K562 (cell line): ENCODE measurements at regions not wholly inside any gene's neighbourhood (a gene's known extent, or its start where the extent isn't known, plus 50 kb on each side); places are given as distances from the start of the nearest gene placed in this dataset.

Source experiments
- ATAC-seq: fragments of 200-7000 bp; cut with Tn5 transposase; 3 replicates; pipeline ENCODE4 v1.9.1; 2020; ENCODE audit warnings: moderate library complexity
- BruUV-seq: library from RNA; stranded (reverse); fragments of 400-500 nt; replicated peaks from 2 replicates; lab custom pipeline; 2021; lab: Mats Ljungman, UMichigan
- CTCF ChIA-PET: fragments of 300-600 bp; formaldehyde crosslinking; extraction: SDS; loops from one replicate; lab custom pipeline; 2021; ENCODE audit warnings: low intra/inter-chr PET ratio; lab: Yijun Ruan, JAX
- POLR2A ChIA-PET: fragments of 300-600, 350-650 bp; sonication (Branson Sonifier 250); formaldehyde crosslinking; extraction: SDS; loops from one replicate; lab custom pipeline; 2021; ENCODE audit warnings: antibody characterized with exemption, inconsistent platforms; lab: Yijun Ruan, JAX
- DNase-seq, 4 experiments: peaks; one replicate each; pipeline versions ENCODE4 v3.0.0 to v3.0.0-alpha.2; 2011 to 2018; ENCODE audit warnings: low spot score in 3 of 4, mixed read lengths in 3 of 4; ENCODE audit errors: extremely low read depth in 1 of 4
- FAIRE-seq: peaks from 2 replicates; lab custom pipeline; 2011; peaks lifted over from hg19 to GRCh38; lab: Jason Lieb, UNC
- H2AFZ ChIP-seq: 2 replicates; pipeline ENCODE4 v1.6.0; 2011; ENCODE audit warnings: low read depth, low read length, control low read depth, inconsistent platforms
- H3K27ac ChIP-seq: fragments of 200-600 bp; 3 replicates; pipeline ENCODE4 v1.8.0; 2011; ENCODE audit warnings: low read depth, mild to moderate bottlenecking, control low read depth, inconsistent platforms, low read length, moderate library complexity, mixed read lengths; ENCODE audit errors: extremely low read depth
- H3K27me3 ChIP-seq, 2 experiments: fragments of 300-600 bp in 1 of 2; 2 replicates in 1 of 2; 3 replicates in 1 of 2; pipeline versions ENCODE4 v1.6.0 to v1.8.0; 2011; ENCODE audit warnings: inconsistent platforms in 2 of 2, low read length in 2 of 2, mild to moderate bottlenecking in 1 of 2, mixed read lengths in 1 of 2, moderate library complexity in 1 of 2; ENCODE audit not compliant: control insufficient read depth in 2 of 2, insufficient read depth in 2 of 2
- H3K36me3 ChIP-seq: fragments of 300-600 bp; 3 replicates; pipeline ENCODE4 v1.8.0; 2011; ENCODE audit warnings: mild to moderate bottlenecking, low read length, inconsistent platforms; ENCODE audit not compliant: control insufficient read depth, insufficient read depth
- H3K4me1 ChIP-seq, 2 experiments: fragments of 200-600 bp in 1 of 2; replicated peaks in 1 of 2; 2 replicates in 1 of 2; 3 replicates in 1 of 2; pipeline versions ENCODE4 v1.5.1 to v1.8.0; 2011; ENCODE audit warnings: inconsistent platforms in 2 of 2, low read length in 2 of 2, mild to moderate bottlenecking in 1 of 2, mixed read lengths in 1 of 2, moderate library complexity in 1 of 2; ENCODE audit not compliant: control insufficient read depth in 2 of 2, insufficient read depth in 2 of 2
- H3K4me2 ChIP-seq: 2 replicates; pipeline ENCODE4 v1.6.1; 2011; ENCODE audit warnings: low read length, control low read depth, inconsistent platforms, mixed read lengths; ENCODE audit not compliant: insufficient read depth
- H3K4me3 ChIP-seq: fragments of 200-600 bp; sonication (generic), shearing (Covaris generic); 2 replicates; pipeline ENCODE4 v1.5.1; 2016; ENCODE audit warnings: control low read depth, inconsistent platforms
- H3K79me2 ChIP-seq: fragments of 200-600 bp; 3 replicates; pipeline ENCODE4 v1.8.0; 2011; ENCODE audit warnings: low read length, inconsistent platforms; ENCODE audit not compliant: control insufficient read depth, insufficient read depth
- H3K9ac ChIP-seq, 2 experiments: 2 replicates each; pipeline versions ENCODE4 v1.6.0 to v1.6.1; 2011; ENCODE audit warnings: low read depth in 2 of 2, low read length in 2 of 2, control low read depth in 1 of 2, inconsistent platforms in 1 of 2, mild to moderate bottlenecking in 1 of 2, mixed read lengths in 1 of 2; ENCODE audit not compliant: insufficient read depth in 1 of 2
- H3K9me1 ChIP-seq: one replicate; pipeline ENCODE4 v1.6.0; 2011; ENCODE audit warnings: inconsistent platforms, mild to moderate bottlenecking, low read length, moderate library complexity; ENCODE audit not compliant: control insufficient read depth, insufficient read depth
- H3K9me3 ChIP-seq: replicated peaks from 2 replicates; pipeline ENCODE4 v1.5.1; 2011; ENCODE audit warnings: low read depth, low read length, inconsistent platforms; ENCODE audit not compliant: control insufficient read depth, insufficient read depth
- H4K20me1 ChIP-seq: replicated peaks from 2 replicates; pipeline ENCODE4 v1.6.1; 2011; ENCODE audit warnings: low read length, inconsistent platforms, mixed read lengths; ENCODE audit not compliant: control insufficient read depth, insufficient read depth
- ASH1L ChIP-seq: fragments of 450-650 bp; IDR thresholded peaks from 2 replicates; pipeline ENCODE4 v1.6.1; 2018; ENCODE audit warnings: borderline replicate concordance, mild to moderate bottlenecking, low read depth; ENCODE audit not compliant: partially characterized antibody
- GATA2 ChIP-seq: sonication (generic); formaldehyde crosslinking; IDR thresholded peaks from 2 replicates; pipeline ENCODE4 v1.4.0; 2020; ENCODE audit warnings: mild to moderate bottlenecking, missing genetic modification reagents
- MCM3 ChIP-seq: fragments of 450-650 bp; IDR thresholded peaks from 2 replicates; pipeline ENCODE4 v1.6.1; 2016
- PHB2 ChIP-seq: fragments of 450-650 bp; IDR thresholded peaks from 2 replicates; pipeline ENCODE4 v1.6.1; 2017; ENCODE audit warnings: low read depth
- WGBS: fragments of 100-300 bp; shearing (Covaris generic); methylation state at CpG from one replicate; pipeline ENCODE4 v1.1.6; 2016; ENCODE audit warnings: low coverage, mixed read lengths; ENCODE audit not compliant: insufficient coverage; ENCODE audit errors: missing lambda C conversion rate; 5-methylcytosine and 5-hydroxymethylcytosine counted together
- in situ Hi-C: fragments of 300-500 bp; cut with MboI; formaldehyde crosslinking; loops from 4 replicates; pipeline ENCODE4 v1.15.0; 2018; ENCODE audit warnings: inconsistent platforms, mixed read lengths
- intact Hi-C: fragments of 100-400 bp; cut with micrococcal nuclease; formaldehyde crosslinking; loops from 2 replicates; pipeline ENCODE4 v1.14.2; 2022

DNA sequence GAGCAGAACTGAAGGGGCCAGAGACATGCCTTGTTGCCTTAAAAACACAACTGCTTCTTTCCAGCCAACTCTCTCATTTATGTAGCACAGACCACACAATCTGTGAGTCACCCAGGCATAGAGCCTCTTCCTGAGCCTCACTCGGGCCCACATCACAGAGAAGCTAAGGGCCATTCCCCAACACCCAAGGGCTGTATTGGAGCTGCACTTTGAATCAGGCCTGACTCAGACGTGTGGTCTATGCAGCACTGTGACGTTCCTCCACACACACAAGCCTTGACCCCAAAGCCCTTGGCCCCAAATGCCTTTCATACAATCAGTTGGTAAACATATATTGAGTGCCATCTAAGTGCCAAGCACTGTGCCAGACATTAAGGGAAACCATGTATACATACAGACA lies 308.9 kb upstream of the DYNLRB2 start:
- BruUV-seq, result no TSS peak

DNA sequence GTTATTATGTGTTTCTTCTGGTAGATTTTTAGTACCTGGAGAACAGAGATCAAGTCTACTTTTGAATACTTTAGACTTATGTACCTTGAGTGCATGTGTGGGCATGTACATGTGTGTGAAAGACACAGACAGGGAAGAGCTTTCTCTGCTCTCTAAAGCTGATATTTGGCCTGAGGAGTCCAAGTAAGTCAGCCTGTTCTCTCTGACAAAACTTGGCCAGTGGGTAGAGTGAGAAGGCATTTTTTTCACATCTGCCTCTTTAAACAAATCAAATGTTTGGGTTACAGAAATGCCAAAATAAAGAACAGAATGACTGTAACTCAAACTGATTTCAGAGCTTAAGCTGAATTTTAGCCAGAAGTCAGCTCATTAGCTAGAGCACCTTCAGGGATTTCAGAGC lies 309.7 kb upstream of the DYNLRB2 start:
- Histone ChIP-seq H3K4me2 (no peak overlapping the region), H3K9me3 (no peaks in the 10 kb centered on the region), H3K36me3 (no peaks in the 10 kb centered on the region), H3K79me2 (no peaks in the 10 kb centered on the region), H3K27ac (no peak overlapping the region), H3K4me1 (no peaks in the 10 kb centered on the region), H4K20me1 (no peaks in the 10 kb centered on the region), H3K9ac (no peak overlapping the region), H3K9me1 (no peaks in the 10 kb centered on the region), H3K27me3 (no peaks in the 10 kb centered on the region), H2AFZ (no peak overlapping the region), H3K4me3 (no peak overlapping the region)
- ChIA-PET POLR2A (no interaction called here), CTCF (no interaction called here)
- TF ChIP-seq ASH1L, result no peak
- DNase-seq, result no peak
- in situ Hi-C loops, result no loop called here
- FAIRE-seq, result no peak
- no TSS peak for BruUV-seq
- no peak for ATAC-seq
- intact Hi-C loops, result no loop called here

More for the DNA sequence above, 308.9 kb upstream of the DYNLRB2 start:
- H3K9me3 ChIP-seq, result no peaks in the 10 kb centered on the region
- TF ChIP-seq GATA2 (CRISPR knock-in tag), result no peak
- TF ChIP-seq PHB2, result no peak
- TF ChIP-seq MCM3, result no peak
- DNase-seq (no peak), FAIRE-seq (no peak), ATAC-seq (no peak)
- H4K20me1 ChIP-seq, result no peaks in the 10 kb centered on the region
- H3K9me1 ChIP-seq, result no peaks in the 10 kb centered on the region
- H3K36me3 ChIP-seq, result no peaks in the 10 kb centered on the region
- no peak overlapping the region for H3K4me3 ChIP-seq
- no peak overlapping the region for H3K9ac ChIP-seq
- no peak overlapping the region for H2AFZ ChIP-seq
- no peaks in the 10 kb centered on the region for H3K79me2 ChIP-seq
- no peak overlapping the region for H3K4me2 ChIP-seq
- no peaks in the 10 kb centered on the region for H3K27me3 ChIP-seq
- in situ Hi-C loops, result no loop called here
- 0% methylated on average over 3 of the region's 3 CpGs for WGBS
- H3K27ac ChIP-seq, result no peak overlapping the region
- H3K4me1 ChIP-seq, result no peaks in the 10 kb centered on the region
- ChIA-PET CTCF (no interaction called here), POLR2A (no interaction called here)
- intact Hi-C loops, result no loop called here
